ENCODE measurements at regions not wholly inside any gene's neighbourhood (a gene's known extent, or its start where the extent isn't known, plus 50 kb on each side); places are given as distances from the start of the nearest gene placed in this dataset.
A peak's percentile ranks its signal among the peaks of the same experiment; 100 is the strongest.
"Not testable (repeated sequence)": the region's sequence is repeated elsewhere in the genome, so short reads cannot be mapped to it uniquely, and the experiment has no call there.

GRCh38 chr1:185681034-185681633 is 53.1 kb upstream of the HMCN1 start:
- DNase-seq, result peak; percentile 42

GRCh38 chr1:185680453-185680852 is 53.7 kb upstream of the HMCN1 start:
- no peak for DNase-seq

DNA sequence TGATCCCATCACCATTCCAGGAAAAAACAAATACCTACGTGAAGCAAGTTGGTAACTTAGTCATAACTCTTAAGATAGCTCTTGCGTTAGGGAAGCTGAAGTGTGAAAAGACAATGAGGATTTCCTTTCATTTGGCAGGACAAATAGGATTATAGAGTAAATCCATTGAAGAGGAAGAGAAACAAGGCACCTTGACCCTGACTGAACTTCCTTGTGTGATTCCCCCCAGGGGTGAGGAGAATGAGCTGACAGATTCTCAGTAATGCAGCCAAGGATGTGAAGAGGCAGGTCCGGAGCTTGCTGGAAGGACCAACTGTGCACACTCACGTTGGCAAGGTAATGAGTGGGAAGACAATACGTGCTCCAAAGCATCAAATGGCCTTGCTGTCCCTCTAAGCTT is 55.0 kb upstream of the HMCN1 start:
- no peak for DNase-seq

GRCh38 chr1:185676969-185677368 is 57.2 kb upstream of the HMCN1 start:
- DNase-seq, result no peak

- no peak for DNase-seq
These were observed 60.0 kb upstream of the HMCN1 start for GRCh38 chr1:185674201-185674600.

DNA sequence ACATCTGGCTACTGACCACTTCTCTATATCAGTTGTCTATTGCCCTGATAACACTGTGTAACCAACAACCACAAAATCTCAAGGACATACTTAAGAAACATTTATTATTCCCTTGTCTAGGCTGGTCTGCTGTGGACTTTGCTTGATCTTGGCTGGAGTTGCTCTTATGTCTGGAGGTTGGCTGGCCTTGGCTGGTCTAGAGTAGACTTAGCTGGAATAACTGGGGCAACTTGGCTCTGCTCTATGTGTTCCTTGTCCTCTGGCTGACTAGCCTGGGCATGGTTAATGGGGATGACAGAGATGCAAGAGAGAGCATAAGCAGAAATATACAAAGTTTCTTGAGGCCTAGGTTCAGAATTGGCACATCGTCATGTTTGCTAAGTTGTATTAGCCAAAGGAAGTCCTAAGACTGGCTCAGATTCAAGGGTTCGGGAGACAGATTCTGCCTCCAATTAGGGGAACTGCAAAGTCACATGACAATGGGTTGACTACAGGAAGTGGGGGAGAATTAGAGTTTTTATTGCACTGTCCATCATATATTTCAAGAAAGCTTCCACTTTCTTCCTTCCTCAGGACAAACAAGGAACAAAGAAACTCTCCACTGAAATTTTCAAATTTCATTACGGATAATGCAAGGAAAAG is 61.4 kb upstream of the HMCN1 start:
- no peak for DNase-seq

DNA sequence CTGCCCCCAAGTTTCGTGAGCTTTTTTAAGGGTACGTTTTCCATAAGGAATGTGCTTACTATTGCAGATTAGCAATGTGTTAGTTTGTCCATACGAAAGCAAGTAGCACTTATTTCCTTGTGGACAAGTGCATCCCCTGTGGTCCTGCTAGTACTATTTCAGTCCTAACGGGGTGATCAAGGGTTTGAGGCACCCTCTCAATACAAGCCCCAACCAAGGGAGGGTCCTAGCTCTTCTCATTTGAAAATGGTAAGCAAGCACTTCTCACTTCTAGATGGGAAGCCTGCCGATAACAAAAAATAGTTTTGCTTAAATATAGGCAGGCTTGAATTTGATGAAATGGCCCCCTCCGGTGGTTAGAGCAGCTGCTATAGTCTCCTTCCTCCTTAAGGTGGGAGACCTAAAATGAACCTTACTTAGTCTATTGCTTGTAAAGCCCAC is 64.0 kb upstream of the HMCN1 start:
- DNase-seq, result peak; percentile 38

GRCh38 chr1:185668013-185668412 is 66.2 kb upstream of the HMCN1 start:
- no peak for DNase-seq

DNA sequence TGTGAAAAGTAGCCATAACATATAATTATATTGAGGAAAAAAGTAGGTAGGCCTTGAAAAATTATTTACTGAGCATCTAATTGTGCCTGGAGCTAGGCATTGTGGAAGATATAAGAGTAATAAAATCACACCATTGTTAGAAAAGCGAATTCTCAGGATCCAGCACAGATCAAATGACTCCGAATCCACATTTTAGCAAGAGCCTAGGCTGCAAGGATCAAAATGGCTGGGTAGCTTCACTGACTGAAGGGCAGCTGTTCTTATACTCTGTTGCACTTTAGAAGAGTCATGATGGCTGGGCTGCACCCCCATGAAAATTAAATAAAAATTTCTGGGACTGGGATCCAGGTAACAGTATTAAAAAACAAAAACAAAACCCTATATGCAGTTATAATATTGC is 67.6 kb upstream of the HMCN1 start:
- DNase-seq, result no peak

- no peak for DNase-seq
These were observed 70.4 kb upstream of the HMCN1 start for GRCh38 chr1:185663771-185664296.

- no peak for DNase-seq
These were observed 70.9 kb upstream of the HMCN1 start for GRCh38 chr1:185663332-185663731.

DNA sequence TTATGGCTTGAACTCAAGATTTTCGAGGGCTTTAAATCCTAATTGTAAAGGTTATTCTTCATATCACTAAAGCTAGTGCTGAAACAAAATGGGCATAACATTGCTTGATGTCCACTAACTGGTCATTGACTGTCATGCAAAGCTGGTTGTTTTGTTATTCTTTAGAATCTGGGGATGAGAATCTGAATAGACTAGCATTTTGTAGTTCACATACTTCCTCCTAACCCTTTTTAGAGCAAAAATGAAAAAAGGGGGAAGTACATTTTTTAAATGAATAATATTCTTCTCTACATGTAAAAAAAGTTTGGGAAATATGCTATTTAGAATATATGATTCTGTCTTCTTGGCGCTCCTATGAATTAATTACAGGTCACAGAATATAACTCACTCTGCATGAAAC is 72.2 kb upstream of the HMCN1 start:
- DNase-seq, result no peak

DNA sequence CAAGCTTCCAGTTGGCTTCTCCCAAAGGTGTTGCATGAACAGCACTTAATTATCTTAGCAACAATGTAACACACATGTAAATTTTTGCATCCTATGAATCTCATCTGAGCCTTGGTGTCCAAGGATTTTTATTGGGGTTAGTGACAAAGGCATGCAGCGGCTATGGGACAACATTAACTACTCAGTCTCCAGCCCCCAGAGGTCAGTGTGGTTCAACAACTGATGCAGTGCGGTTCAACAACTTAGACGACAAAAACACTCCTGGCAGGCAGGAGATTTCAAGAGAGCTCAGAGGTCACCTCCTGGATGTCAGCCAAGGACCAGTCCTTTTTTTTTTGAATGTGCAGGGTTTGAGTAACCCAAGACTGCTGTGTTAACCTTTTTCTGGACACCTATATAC is 77.5 kb upstream of the HMCN1 start:
- DNase-seq, result no peak

DNA sequence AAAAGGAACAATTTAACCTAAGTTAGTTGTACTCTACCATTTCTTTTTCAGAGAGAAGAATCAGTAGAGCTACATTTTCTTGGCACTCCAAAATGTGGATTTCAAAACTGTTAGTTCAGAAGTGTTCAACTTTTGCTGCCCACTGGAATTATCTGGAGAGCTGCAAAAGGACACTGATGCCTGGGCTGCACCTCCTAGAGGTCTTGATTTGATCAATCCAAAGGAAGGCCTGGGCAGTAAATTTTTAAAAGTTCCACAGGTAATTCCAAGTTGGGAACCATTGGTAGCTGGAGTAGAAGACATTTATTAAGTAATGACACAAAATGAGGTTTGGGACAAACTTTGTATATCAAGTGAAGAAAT is 79.3 kb upstream of the HMCN1 start:
- DNase-seq, result no peak

GRCh38 chr1:185654199-185654951 is 79.8 kb upstream of the HMCN1 start:
- no peak for DNase-seq

- DNase-seq, result no peak
These were observed 80.6 kb upstream of the HMCN1 start for GRCh38 chr1:185653615-185654014.

DNA sequence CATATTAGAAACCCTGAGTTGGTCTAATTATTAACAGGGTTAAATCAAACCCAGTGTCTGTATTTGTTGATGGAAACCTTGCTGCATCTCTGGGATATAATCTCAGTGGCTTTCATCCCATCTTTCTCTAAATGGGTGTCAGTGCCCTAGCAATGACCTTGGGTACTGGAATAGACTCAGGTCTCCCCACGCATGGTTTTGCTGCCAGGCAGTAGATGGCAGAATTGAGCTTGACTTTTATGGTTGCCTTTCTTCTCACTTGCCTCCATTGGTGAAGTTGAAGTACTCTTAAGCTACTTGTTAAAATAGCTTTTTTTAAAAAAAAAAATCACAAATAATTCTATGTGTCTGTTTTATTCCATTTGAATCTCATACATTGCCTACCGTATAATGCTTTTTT is 81.8 kb upstream of the HMCN1 start:
- DNase-seq, result no peak

DNA sequence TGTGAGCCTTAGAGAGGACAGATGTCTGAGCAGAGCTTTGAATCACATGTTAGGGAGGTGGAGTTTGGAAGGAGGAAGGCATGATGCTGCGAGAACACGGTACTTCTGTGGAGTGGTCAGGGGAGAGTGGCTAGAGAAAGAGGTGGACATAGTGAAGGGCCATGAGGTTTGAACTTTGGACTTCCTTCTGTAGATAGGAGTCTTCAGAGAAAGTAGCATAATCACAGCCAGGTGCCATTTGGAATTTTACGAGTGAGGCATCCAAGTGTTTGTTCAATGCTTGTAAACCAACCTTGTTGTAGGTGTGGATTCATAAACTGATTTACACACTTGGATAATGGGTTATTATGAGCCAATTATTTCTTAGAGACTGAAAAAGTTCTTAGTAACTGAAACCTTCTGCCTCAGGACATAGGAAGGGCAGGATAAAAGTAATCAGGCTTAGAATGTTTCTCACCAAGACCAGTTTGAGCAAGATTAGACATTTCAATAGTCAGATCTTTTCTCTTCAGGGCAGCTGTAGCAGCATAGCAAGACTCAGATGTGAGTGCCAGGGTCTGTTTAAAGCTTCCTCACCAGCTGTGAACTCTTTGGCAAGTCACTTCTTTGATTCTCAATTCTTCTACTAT is 83.5 kb upstream of the HMCN1 start:
- no peak for DNase-seq

DNA sequence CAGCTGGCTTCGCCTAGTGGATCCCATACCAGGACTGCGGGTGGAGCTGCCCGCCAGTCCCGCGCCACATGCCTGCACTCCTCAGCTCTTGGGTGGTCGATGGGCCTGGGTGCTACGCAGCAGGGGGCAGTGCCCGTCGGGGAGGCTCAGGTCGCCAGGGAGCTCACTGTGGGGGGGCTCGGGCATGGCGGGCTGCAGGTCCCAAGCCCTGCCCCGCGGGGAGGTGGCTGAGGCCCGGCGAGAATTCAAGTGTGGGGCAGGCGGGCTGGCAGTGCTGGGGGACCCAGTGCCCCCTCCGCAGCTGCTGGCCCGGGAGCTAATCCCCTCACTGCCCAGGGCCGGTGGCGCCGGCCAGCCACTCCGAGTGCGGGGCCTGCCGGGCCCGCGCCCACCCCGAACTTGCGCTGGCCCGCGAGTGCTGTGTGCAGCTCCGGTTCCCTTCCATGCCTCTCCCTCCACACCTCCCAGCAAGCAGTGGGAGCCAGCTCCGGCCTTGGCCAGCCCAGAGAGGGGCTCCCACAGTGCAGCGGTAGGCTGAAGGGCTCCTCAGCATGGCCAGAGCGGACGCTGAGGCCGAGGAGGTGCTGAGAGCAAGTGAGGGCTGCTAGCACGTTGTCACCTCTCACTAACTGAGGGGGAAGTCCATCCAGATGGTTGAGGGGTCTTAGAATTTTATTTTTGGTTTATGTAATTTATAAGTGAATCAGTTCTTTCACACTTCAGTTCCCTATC is 85.2 kb upstream of the HMCN1 start:
- DNase-seq, result no peak

- not testable (repeated sequence) for DNase-seq
These were observed 86.5 kb upstream of the HMCN1 start for GRCh38 chr1:185647597-185648267.

DNA sequence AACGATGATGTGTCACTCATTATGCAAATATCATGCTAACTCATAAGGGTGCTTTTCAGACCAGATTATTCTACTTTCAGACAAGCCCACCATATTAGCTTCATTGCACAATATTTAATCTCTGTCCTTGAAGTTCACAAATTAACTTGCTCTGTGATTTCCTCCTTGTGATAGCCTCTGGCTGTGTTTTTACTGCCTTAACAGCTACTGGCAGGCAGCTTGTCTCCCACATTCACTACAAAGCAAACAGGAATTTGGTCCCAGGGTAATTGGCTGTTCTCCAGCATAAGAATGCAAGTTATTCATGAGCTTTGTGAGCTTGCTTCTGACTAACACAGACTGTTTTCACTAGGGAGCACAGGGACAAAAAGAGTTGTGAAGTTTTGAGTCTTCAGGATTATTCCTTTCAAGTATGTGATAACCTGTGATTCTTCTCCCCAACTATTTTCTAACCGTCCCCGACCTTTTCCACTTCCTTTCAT is 87.9 kb upstream of the HMCN1 start:
- peak; percentile 93 for DNase-seq
